DOHH2 (cell line): ENCODE measurements at regions not wholly inside any gene's neighbourhood (a gene's known extent, or its start where the extent isn't known, plus 50 kb on each side); places are given as distances from the start of the nearest gene placed in this dataset.

ENCODE experiments used
- H3F3A ChIP-seq: fragments of 200-600 bp; sonication (generic), shearing (Covaris generic); 2 replicates; pipeline ENCODE4 v1.6.0; 2016; ENCODE audit warnings: antibody characterized with exemption, mild to moderate bottlenecking; ENCODE audit not compliant: control insufficient read depth, insufficient read depth
- H3K27ac ChIP-seq: fragments of 200-600 bp; sonication (generic); 2 replicates; pipeline ENCODE4 v1.5.1; 2014; ENCODE audit warnings: low read depth, mild to moderate bottlenecking, low read length, moderate library complexity
- H3K27me3 ChIP-seq: fragments of 200-600 bp; sonication (generic); 2 replicates; pipeline ENCODE4 v1.6.1; 2014; ENCODE audit warnings: mild to moderate bottlenecking, low read length, mixed read lengths; ENCODE audit not compliant: control insufficient read depth
- H3K36me3 ChIP-seq: fragments of 200-600 bp; sonication (generic); 2 replicates; pipeline ENCODE4 v1.6.1; 2014; ENCODE audit warnings: mild to moderate bottlenecking, low read length, moderate library complexity, mixed read lengths; ENCODE audit not compliant: control insufficient read depth
- H3K4me1 ChIP-seq: fragments of 200-600 bp; sonication (generic); 2 replicates; pipeline ENCODE4 v1.6.1; 2014; ENCODE audit warnings: mild to moderate bottlenecking, low read length, mixed read lengths; ENCODE audit not compliant: control insufficient read depth
- H3K4me2 ChIP-seq: fragments of 200-600 bp; sonication (generic); 2 replicates; pipeline ENCODE4 v1.6.0; 2014; ENCODE audit warnings: mild to moderate bottlenecking, low read length, moderate library complexity
- H3K4me3 ChIP-seq: fragments of 200-600 bp; sonication (generic); 2 replicates; pipeline ENCODE4 v1.5.1; 2014; ENCODE audit warnings: mild to moderate bottlenecking, low read length, mixed read lengths
- H3K79me2 ChIP-seq: fragments of 200-600 bp; sonication (generic); 2 replicates; pipeline ENCODE4 v1.6.1; 2014; ENCODE audit warnings: mild to moderate bottlenecking, low read length, mixed read lengths; ENCODE audit not compliant: control insufficient read depth
- H3K9me2 ChIP-seq: fragments of 200-600 bp; sonication (generic); replicated peaks from 2 replicates; pipeline ENCODE4 v1.6.1; 2014; ENCODE audit warnings: mild to moderate bottlenecking, low read length, mixed read lengths; ENCODE audit not compliant: control insufficient read depth
- H3K9me3 ChIP-seq: fragments of 200-600 bp; sonication (generic); 2 replicates; pipeline ENCODE4 v1.6.1; 2014; ENCODE audit warnings: antibody characterized with exemption, low read length, mixed read lengths; ENCODE audit not compliant: control insufficient read depth, insufficient read depth
- H4K20me1 ChIP-seq: fragments of 200-600 bp; sonication (generic); 2 replicates; pipeline ENCODE4 v1.6.0; 2014; ENCODE audit warnings: low read depth, mild to moderate bottlenecking, antibody characterized with exemption, low read length, moderate library complexity; ENCODE audit not compliant: control insufficient read depth, insufficient read depth
- CTCF ChIP-seq: fragments of 200-600 bp; sonication (generic); IDR thresholded peaks from one replicate; pipeline ENCODE4 v1.5.1; 2014; ENCODE audit warnings: antibody characterized with exemption, mild to moderate bottlenecking, low read depth, low read length; ENCODE audit not compliant: poor library complexity, severe bottlenecking
- EZH2phosphoT487 ChIP-seq: fragments of 200-600 bp; sonication (generic); IDR thresholded peaks from 2 replicates; pipeline ENCODE4 v1.6.1; 2017; ENCODE audit warnings: borderline replicate concordance, mild to moderate bottlenecking, antibody characterized with exemption, low read length, moderate library complexity, mixed read lengths

GRCh38 chrX:130555341-130555740 lies 153.6 kb downstream of the RBMX2 start:
- Histone ChIP-seq H3K79me2 (no peaks in the 10 kb centered on the region), H3K4me3 (no peak overlapping the region), H3F3A (no peaks in the 10 kb centered on the region), H3K9me3 (no peaks in the 10 kb centered on the region), H3K4me2 (no peak overlapping the region), H3K4me1 (no peaks in the 10 kb centered on the region), H3K27ac (no peak overlapping the region), H4K20me1 (no peaks in the 10 kb centered on the region), H3K9me2 (no peaks in the 10 kb centered on the region), H3K27me3 (no peaks in the 10 kb centered on the region), H3K36me3 (no peaks in the 10 kb centered on the region)
- TF ChIP-seq EZH2phosphoT487 (no peak), CTCF (no peak)

GRCh38 chrX:130555757-130556156 lies 154.0 kb downstream of the RBMX2 start:
- H3K27ac ChIP-seq, result no peak overlapping the region
- H3K9me3 ChIP-seq, result no peaks in the 10 kb centered on the region
- no peak overlapping the region for H3K4me3 ChIP-seq
- no peaks in the 10 kb centered on the region for H3K27me3 ChIP-seq
- H4K20me1 ChIP-seq, result no peaks in the 10 kb centered on the region
- no peaks in the 10 kb centered on the region for H3K4me1 ChIP-seq
- H3K9me2 ChIP-seq, result no peaks in the 10 kb centered on the region
- no peak overlapping the region for H3K4me2 ChIP-seq
- no peaks in the 10 kb centered on the region for H3K36me3 ChIP-seq
- H3K79me2 ChIP-seq, result no peaks in the 10 kb centered on the region
- H3F3A ChIP-seq, result no peaks in the 10 kb centered on the region
- TF ChIP-seq EZH2phosphoT487 (no peak), CTCF (no peak)

- Histone ChIP-seq H3K27ac (no peak overlapping the region), H3F3A (no peaks in the 10 kb centered on the region)
These were observed 155.2 kb downstream of the RBMX2 start for GRCh38 chrX:130556951-130557350.

GRCh38 chrX:130560544-130560943 lies 158.8 kb downstream of the RBMX2 start:
- H3K79me2 ChIP-seq, result no peaks in the 10 kb centered on the region
- TF ChIP-seq EZH2phosphoT487 (no peak), CTCF (no peak)
- no peaks in the 10 kb centered on the region for H3K9me3 ChIP-seq
- no peaks in the 10 kb centered on the region for H3K9me2 ChIP-seq
- H3K36me3 ChIP-seq, result no peaks in the 10 kb centered on the region
- H3K4me3 ChIP-seq, result no peak overlapping the region
- no peak overlapping the region for H3K27ac ChIP-seq
- H3K4me2 ChIP-seq, result no peak overlapping the region
- H3K27me3 ChIP-seq, result no peaks in the 10 kb centered on the region
- H3K4me1 ChIP-seq, result no peaks in the 10 kb centered on the region
- H4K20me1 ChIP-seq, result no peaks in the 10 kb centered on the region
- H3F3A ChIP-seq, result no peaks in the 10 kb centered on the region

More at GRCh38 chrX:130556951-130557350, 155.2 kb downstream of the RBMX2 start:
- no peaks in the 10 kb centered on the region for H3K9me3 ChIP-seq
- no peak for TF ChIP-seq EZH2phosphoT487
- no peaks in the 10 kb centered on the region for H3K27me3 ChIP-seq
- no peaks in the 10 kb centered on the region for H3K9me2 ChIP-seq
- no peaks in the 10 kb centered on the region for H3K79me2 ChIP-seq
- no peak overlapping the region for H3K4me3 ChIP-seq
- H3K36me3 ChIP-seq, result no peaks in the 10 kb centered on the region
- H3K4me1 ChIP-seq, result no peaks in the 10 kb centered on the region
- no peaks in the 10 kb centered on the region for H4K20me1 ChIP-seq
- no peak overlapping the region for H3K4me2 ChIP-seq
